ENCODE measurements at regions not wholly inside any gene's neighbourhood (a gene's known extent, or its start where the extent isn't known, plus 50 kb on each side); places are given as distances from the start of the nearest gene placed in this dataset.

DNA sequence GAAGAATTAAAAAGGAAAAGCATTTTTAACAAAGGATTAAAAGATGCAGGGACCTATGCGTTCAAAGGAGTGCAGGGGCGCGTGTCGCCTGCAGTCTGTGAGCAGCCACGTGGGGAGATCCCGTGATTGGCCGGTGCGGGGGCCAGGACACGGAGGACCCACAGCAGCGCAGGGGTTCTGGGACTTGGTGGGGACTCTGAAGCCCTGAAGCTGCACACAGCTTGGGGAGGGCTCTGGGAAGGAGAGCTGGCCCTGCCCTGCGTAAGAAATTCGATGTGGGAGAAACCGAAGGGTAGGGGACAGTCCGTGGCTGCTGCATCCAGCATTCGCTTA is 268.1 kb downstream of the KLF6 start:
- TF ChIP-seq, protein P1, sequence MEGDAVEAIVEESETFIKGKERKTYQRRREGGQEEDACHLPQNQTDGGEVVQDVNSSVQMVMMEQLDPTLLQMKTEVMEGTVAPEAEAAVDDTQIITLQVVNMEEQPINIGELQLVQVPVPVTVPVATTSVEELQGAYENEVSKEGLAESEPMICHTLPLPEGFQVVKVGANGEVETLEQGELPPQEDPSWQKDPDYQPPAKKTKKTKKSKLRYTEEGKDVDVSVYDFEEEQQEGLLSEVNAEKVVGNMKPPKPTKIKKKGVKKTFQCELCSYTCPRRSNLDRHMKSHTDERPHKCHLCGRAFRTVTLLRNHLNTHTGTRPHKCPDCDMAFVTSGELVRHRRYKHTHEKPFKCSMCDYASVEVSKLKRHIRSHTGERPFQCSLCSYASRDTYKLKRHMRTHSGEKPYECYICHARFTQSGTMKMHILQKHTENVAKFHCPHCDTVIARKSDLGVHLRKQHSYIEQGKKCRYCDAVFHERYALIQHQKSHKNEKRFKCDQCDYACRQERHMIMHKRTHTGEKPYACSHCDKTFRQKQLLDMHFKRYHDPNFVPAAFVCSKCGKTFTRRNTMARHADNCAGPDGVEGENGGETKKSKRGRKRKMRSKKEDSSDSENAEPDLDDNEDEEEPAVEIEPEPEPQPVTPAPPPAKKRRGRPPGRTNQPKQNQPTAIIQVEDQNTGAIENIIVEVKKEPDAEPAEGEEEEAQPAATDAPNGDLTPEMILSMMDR (IDR thresholded peaks at IDR 0.05; ENCODE audit: low read depth, low read length), result no peak
- no peak overlapping the region for H3K4me3 ChIP-seq (ENCODE audit: low read depth, low read length)

DNA sequence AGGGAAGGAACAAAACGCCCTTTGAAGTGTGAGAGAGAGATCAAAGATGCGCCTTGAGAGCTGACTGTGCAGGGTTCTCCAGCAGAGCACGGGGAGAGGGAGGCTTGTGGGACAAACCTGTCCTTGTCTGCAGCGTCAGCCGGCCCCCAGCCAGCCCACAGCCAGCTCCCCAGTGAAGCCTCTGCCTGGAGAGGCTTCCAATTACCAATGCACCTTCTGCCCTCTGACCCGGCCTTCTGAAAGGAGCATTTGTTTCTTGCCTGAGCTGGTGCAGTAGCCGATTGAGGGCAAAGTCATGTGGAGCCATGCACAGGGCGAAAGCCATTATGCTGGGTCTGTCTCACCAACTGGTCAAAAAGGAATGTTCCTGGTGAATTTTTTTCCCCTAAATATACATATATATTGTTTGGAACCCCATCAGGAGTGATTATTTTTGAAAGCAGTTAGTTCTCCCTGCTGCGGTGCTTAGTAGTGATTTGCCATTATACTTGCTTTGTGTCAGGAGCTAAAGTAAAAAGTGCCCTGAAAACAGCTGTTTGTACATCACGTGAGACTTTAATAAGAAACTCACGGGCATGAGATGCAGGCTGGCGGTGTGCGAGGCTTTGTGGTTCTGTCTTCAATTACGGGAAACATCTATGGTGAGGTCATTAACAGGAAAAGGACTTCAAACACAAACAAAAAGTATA is 268.6 kb downstream of the KLF6 start:
- no peak overlapping the region for H3K4me3 ChIP-seq (ENCODE audit: low read depth, low read length)
- TF ChIP-seq, protein P1 (IDR thresholded peaks at IDR 0.05; ENCODE audit: low read depth, low read length), result no peak

DNA sequence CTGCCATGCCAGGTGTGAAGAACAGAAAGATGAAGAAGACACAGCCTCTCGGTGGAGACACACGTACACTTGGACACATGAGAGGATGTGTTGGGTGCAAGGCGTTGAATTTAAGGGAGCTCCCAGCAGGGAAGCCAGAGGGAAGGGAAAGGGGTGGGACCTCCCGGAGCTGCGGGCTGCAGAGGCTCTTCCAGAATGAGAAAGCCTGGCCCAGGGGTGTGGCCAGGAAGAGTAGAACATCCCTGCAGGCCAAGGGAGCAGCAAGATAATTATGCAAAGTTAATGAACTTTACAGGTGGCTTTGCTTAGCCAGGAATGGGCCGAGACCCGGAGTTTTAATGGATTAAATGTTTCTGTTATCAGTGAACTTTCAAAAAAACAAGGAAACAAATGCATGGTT is 270.3 kb downstream of the KLF6 start:
- TF ChIP-seq, protein P1 (IDR thresholded peaks at IDR 0.05; ENCODE audit: low read depth, low read length), result no peak
- no peak overlapping the region for H3K4me3 ChIP-seq (ENCODE audit: low read depth, low read length)

DNA sequence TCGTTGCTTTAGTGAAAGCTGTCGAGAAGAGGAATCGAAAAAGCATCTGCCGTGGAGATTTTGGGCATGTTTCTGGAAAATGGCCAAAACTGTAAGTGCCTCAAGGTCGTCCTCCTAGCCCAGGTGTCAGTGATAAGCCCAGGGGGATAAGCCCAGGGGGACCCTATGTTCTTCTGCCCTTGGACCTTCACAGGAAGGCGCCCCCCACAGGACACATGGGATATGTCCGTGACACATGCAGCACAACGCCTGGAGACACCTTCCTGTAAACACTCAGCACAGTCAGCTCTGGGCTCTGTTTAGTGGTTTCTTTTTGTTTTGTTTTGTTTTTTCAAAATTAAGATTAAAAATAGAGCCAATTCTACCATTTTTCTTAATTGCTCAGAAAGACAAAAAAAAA is 272.7 kb downstream of the KLF6 start:
- TF ChIP-seq, protein P1 (IDR thresholded peaks at IDR 0.05; ENCODE audit: low read depth, low read length), result no peak
- H3K4me3 ChIP-seq (ENCODE audit: low read depth, low read length), result no peak overlapping the region

DNA sequence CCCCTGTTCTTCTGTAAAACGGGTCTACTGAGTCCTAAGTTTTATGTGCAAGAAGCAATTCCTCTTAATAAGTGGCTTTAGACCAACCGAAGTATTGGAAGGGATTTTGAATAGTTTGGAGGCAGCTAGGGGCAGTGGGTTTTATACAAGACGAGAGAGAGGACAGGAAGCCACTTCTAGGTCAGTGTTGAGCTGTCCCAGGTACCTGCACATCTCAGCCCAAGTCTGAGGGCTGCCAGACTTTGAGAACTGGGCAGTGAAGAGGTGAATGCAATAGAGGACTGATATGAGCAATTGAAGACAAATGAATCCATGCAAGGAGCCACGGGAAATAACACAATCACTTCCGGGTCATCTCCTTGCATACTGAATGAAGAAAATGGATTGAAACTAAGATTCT is 273.5 kb downstream of the KLF6 start:
- TF ChIP-seq, protein P1 (IDR thresholded peaks at IDR 0.05; ENCODE audit: low read depth, low read length), result no peak
- H3K4me3 ChIP-seq (ENCODE audit: low read depth, low read length), result no peak overlapping the region

DNA sequence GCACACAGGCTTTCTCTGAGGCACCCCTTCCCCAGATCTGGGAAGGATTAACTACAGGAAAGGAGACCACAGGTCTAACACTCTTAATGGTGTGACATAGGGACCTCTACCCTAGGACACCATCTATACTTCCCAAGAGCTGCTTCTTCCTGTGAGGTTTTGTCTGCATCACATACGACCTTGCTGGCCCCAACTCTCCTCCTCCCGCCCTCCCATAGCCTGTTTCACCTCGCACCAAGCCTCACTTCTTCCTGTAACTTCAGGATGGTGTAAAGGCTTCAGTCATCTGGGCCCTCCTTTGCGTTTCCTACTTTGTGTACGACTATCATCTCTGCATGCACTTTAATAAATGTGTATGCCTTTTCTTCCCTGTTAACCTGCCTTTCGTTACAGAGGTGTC is 274.3 kb downstream of the KLF6 start:
- TF ChIP-seq, protein P1 (IDR thresholded peaks at IDR 0.05; ENCODE audit: low read depth, low read length), result no peak
- no peak overlapping the region for H3K4me3 ChIP-seq (ENCODE audit: low read depth, low read length)

DNA sequence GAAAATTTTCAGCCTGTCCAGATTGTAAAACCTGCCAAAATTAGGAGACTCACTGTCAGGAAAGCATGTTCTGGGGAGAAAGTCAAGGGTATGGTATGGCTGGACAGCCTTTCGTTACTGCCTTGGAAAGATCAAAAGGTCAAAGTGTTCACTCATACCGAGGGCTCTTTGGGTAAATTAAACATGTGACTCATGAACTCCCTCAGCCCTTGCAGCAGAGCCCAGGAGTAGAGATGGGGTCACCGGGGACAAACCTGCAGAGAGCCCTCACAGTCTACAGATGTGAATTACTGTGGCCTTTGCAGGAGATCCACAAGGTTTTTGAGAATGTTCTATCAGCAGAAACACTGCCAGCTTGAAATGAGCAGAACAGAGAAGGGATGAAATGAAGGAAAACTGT is 275.7 kb downstream of the KLF6 start:
- no peak overlapping the region for H3K4me3 ChIP-seq (ENCODE audit: low read depth, low read length)
- TF ChIP-seq, protein P1 (IDR thresholded peaks at IDR 0.05; ENCODE audit: low read depth, low read length), result no peak

Data from WI38 (cell line).